KG1 (cell line): ENCODE measurements at regions not wholly inside any gene's neighbourhood (a gene's known extent, or its start where the extent isn't known, plus 50 kb on each side); places are given as distances from the start of the nearest gene placed in this dataset.

Experiments used
- DNase-seq: peaks from one replicate; lab custom pipeline; 2025; lab: John Stamatoyannopoulos, UW

GRCh38 chr5:27434335-27434734 is 395.9 kb upstream of the CDH9 start:
- no peak for DNase-seq

- no peak for DNase-seq
These were observed 375.7 kb upstream of the CDH9 start for GRCh38 chr5:27414099-27414498.

GRCh38 chr5:27412384-27412783 is 374.0 kb upstream of the CDH9 start:
- DNase-seq, result no peak

- DNase-seq, result no peak
These were observed 367.6 kb upstream of the CDH9 start for GRCh38 chr5:27406020-27406419.

GRCh38 chr5:27403243-27403882 is 365.0 kb upstream of the CDH9 start:
- DNase-seq, result no peak

GRCh38 chr5:27402828-27403227 is 364.4 kb upstream of the CDH9 start:
- no peak for DNase-seq

- DNase-seq, result no peak
These were observed 358.6 kb upstream of the CDH9 start for GRCh38 chr5:27396998-27397397.

GRCh38 chr5:27392716-27393115 is 354.3 kb upstream of the CDH9 start:
- DNase-seq, result no peak

GRCh38 chr5:27389696-27390095 is 351.3 kb upstream of the CDH9 start:
- no peak for DNase-seq

GRCh38 chr5:27388755-27389154 is 350.4 kb upstream of the CDH9 start:
- no peak for DNase-seq

GRCh38 chr5:27387535-27388073 is 349.2 kb upstream of the CDH9 start:
- no peak for DNase-seq

GRCh38 chr5:27381686-27382085 is 343.3 kb upstream of the CDH9 start:
- DNase-seq, result no peak

- DNase-seq, result no peak
These were observed 339.2 kb upstream of the CDH9 start for GRCh38 chr5:27377626-27378025.

GRCh38 chr5:27353970-27354369 is 315.6 kb upstream of the CDH9 start:
- DNase-seq, result no peak

GRCh38 chr5:27353540-27353939 is 315.2 kb upstream of the CDH9 start:
- no peak for DNase-seq

GRCh38 chr5:27341342-27341741 is 303.0 kb upstream of the CDH9 start:
- DNase-seq, result no peak

GRCh38 chr5:27336817-27337216 is 298.4 kb upstream of the CDH9 start:
- no peak for DNase-seq

GRCh38 chr5:27328480-27328879 is 290.1 kb upstream of the CDH9 start:
- no peak for DNase-seq

- DNase-seq, result no peak
These were observed 287.1 kb upstream of the CDH9 start for GRCh38 chr5:27325513-27325912.

- no peak for DNase-seq
These were observed 280.3 kb upstream of the CDH9 start for GRCh38 chr5:27318701-27319100.

GRCh38 chr5:27316271-27316650 is 277.9 kb upstream of the CDH9 start:
- no peak for DNase-seq

GRCh38 chr5:27315363-27316270 is 277.2 kb upstream of the CDH9 start:
- no peak for DNase-seq

- DNase-seq, result no peak
These were observed 275.2 kb upstream of the CDH9 start for GRCh38 chr5:27313549-27313948.
